Activated CD8-positive, alpha-beta memory T cell treated with anti-CD3 and anti-CD28 coated beads, Interleukin-2, amount 50 U/mL, for 24 hours (primary cell): ENCODE measurements at regions not wholly inside any gene's neighbourhood (a gene's known extent, or its start where the extent isn't known, plus 50 kb on each side); places are given as distances from the start of the nearest gene placed in this dataset.

Experiments
- DNase-seq: peaks from one replicate; pipeline ENCODE4 v3.0.0-alpha.2; 2020; ENCODE audit errors: extremely low read depth

- no peak for DNase-seq
These were observed 326.1 kb upstream of the RTL1 start for GRCh38 chr14:101229666-101230065.

- DNase-seq, result no peak
These were observed 326.8 kb upstream of the RTL1 start for GRCh38 chr14:101230161-101230850.

- no peak for DNase-seq
These were observed 327.5 kb upstream of the RTL1 start for GRCh38 chr14:101230851-101231550.

- DNase-seq, result no peak
These were observed 328.3 kb upstream of the RTL1 start for GRCh38 chr14:101231828-101232227.

- DNase-seq, result no peak
These were observed 328.8 kb upstream of the DIO3 start for GRCh38 chr14:101232340-101233020.

- DNase-seq, result no peak
These were observed 328.3 kb upstream of the DIO3 start for GRCh38 chr14:101233021-101233366.

- no peak for DNase-seq
These were observed 327.9 kb upstream of the DIO3 start for GRCh38 chr14:101233391-101233790.

- DNase-seq, result no peak
These were observed 327.5 kb upstream of the DIO3 start for GRCh38 chr14:101233808-101234207.

- no peak for DNase-seq
These were observed 326.9 kb upstream of the DIO3 start for GRCh38 chr14:101234244-101234937.

GRCh38 chr14:101234999-101235334 lies 326.3 kb upstream of the DIO3 start:
- no peak for DNase-seq

GRCh38 chr14:101235335-101236103 lies 325.8 kb upstream of the DIO3 start:
- DNase-seq, result no peak

GRCh38 chr14:101236496-101237251 lies 324.6 kb upstream of the DIO3 start:
- no peak for DNase-seq

GRCh38 chr14:101237252-101237616 lies 324.1 kb upstream of the DIO3 start:
- DNase-seq, result no peak

GRCh38 chr14:101239065-101239464 lies 322.2 kb upstream of the DIO3 start:
- DNase-seq, result no peak

- DNase-seq, result no peak
These were observed 320.1 kb upstream of the DIO3 start for GRCh38 chr14:101241147-101241546.

GRCh38 chr14:101241807-101242278 lies 319.5 kb upstream of the DIO3 start:
- no peak for DNase-seq

- DNase-seq, result no peak
These were observed 318.6 kb upstream of the DIO3 start for GRCh38 chr14:101242442-101243385.

- no peak for DNase-seq
These were observed 317.5 kb upstream of the DIO3 start for GRCh38 chr14:101243587-101244338.
